ENCODE measurements at regions not wholly inside any gene's neighbourhood (a gene's known extent, or its start where the extent isn't known, plus 50 kb on each side); places are given as distances from the start of the nearest gene placed in this dataset.

GRCh38 chr11:27886857-27887256, 186.6 kb upstream of the BDNF start (continued):
- TF ChIP-seq POLR2A (IDR thresholded peaks at IDR 0.05; ENCODE audit: low read depth, low read length) (no peak), YBX1 (IDR thresholded peaks at IDR 0.05) (no peak), KAT2A (conservative IDR thresholded peaks at IDR 0.05; ENCODE audit: control insufficient read depth, low read depth, low read length) (no peak), ZNF274 (IDR thresholded peaks at IDR 0.05; ENCODE audit: insufficient read depth, insufficient read length) (no peak), NFYA (IDR thresholded peaks at IDR 0.05; ENCODE audit: borderline replicate concordance, low read depth, low read length) (no peak), ZNF592 (IDR thresholded peaks at IDR 0.05) (no peak), RELB (IDR thresholded peaks at IDR 0.05; ENCODE audit: low read depth) (no peak)
